ENCODE measurements at regions not wholly inside any gene's neighbourhood (a gene's known extent, or its start where the extent isn't known, plus 50 kb on each side); places are given as distances from the start of the nearest gene placed in this dataset.

DNA sequence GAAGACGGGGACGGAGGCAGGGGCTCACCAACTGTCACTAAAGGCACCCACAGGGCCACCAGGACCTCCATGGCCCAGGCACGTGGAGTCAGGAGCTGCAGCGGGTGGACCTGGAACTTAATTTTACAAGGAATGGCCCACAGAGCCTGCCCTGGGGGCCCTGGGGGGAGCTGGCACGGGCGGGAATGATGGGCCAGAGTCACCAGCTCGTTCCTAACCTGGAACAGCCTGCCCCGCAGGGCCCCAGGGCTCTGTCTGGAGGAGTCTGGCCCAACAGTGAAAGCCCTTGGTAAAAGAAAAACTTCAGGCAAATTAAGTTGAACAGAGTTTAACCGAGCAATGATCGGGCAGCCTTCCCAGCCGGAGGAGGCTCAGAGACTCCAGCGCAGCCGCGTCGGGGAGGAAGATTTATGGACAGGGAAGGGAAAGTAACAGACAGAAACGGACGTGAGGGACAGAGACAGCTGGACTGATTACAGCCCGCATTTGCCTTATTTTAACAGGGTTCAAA is 118.4 kb upstream of the TMEM18 start:
- TF ChIP-seq, protein P1, sequence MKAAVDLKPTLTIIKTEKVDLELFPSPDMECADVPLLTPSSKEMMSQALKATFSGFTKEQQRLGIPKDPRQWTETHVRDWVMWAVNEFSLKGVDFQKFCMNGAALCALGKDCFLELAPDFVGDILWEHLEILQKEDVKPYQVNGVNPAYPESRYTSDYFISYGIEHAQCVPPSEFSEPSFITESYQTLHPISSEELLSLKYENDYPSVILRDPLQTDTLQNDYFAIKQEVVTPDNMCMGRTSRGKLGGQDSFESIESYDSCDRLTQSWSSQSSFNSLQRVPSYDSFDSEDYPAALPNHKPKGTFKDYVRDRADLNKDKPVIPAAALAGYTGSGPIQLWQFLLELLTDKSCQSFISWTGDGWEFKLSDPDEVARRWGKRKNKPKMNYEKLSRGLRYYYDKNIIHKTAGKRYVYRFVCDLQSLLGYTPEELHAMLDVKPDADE (CRISPR knock-in tag; IDR thresholded peaks at IDR 0.05): no peak
- TF ChIP-seq SIN3B (IDR thresholded peaks at IDR 0.05; ENCODE audit: low read length) (no peak), CC2D1A (CRISPR knock-in tag; IDR thresholded peaks at IDR 0.05) (no peak), ZNF484 (CRISPR knock-in tag; IDR thresholded peaks at IDR 0.05; ENCODE audit: borderline replicate concordance, low read depth) (no peak)
- POLR2A ChIA-PET: no interaction called here
- H3K27me3 ChIP-seq (ENCODE audit: control insufficient read depth in 1 of 2, insufficient read depth in 2 of 2, low read length in 2 of 2): peaks cover 3 to 51% of the 10 kb centered on the region in 2 experiments; a peak in 3 of 5 replicates
- H3K36me3 ChIP-seq (replicated peaks in 1 of 2; ENCODE audit: control insufficient read depth in 1 of 2, insufficient read depth in 2 of 2, low read length in 2 of 2): no peaks in the 10 kb centered on the region
- H3K79me2 ChIP-seq (ENCODE audit: insufficient read depth, low read length): no peaks in the 10 kb centered on the region
- H2AFZ ChIP-seq (ENCODE audit: low read length): no peak overlapping the region
- ATAC-seq: no peak; the same call in 1 of the 3 replicates
- no peaks in the 10 kb centered on the region for H3K4me1 ChIP-seq (ENCODE audit: insufficient read depth, low read length)
- in situ Hi-C loops (cut with HindIII; ENCODE audit: extremely low pct_ligation_motif_present, low pct_unique_long_range_greater_than_20kb): no loop called here
- H3K4me2 ChIP-seq (ENCODE audit: low read depth, low read length): no peak overlapping the region
- CTCF ChIA-PET (ENCODE audit: low intra/inter-chr PET ratio, low total read pairs): no interaction called here
- H3K9ac ChIP-seq (ENCODE audit: insufficient read depth, low read depth, low read length): no peak overlapping the region
- intact Hi-C loops (cut with micrococcal nuclease; ENCODE audit: unreplicated experiment): no loop called here
- H4K20me1 ChIP-seq (ENCODE audit: insufficient read depth, low read length): no peaks in the 10 kb centered on the region; the same call in 1 of the 2 replicates
- H3K9me3 ChIP-seq (ENCODE audit: low read length): no peaks in the 10 kb centered on the region
- no peak for FAIRE-seq
- H3K27ac ChIP-seq (ENCODE audit: extremely low read length, insufficient read depth, low read length): no peak overlapping the region
- no peak overlapping the region for H3K4me3 ChIP-seq (replicated peaks in 1 of 3; ENCODE audit: insufficient read depth in 1 of 3, low read depth in 2 of 3, low read length in 3 of 3)
- BruUV-seq (replicated peaks): no TSS peak
- WGBS (ENCODE audit: low lambda C conversion rate): 34% methylated on average over 16 of the region's 18 CpGs
- no peak for DNase-seq (ENCODE audit: low spot score)

DNA sequence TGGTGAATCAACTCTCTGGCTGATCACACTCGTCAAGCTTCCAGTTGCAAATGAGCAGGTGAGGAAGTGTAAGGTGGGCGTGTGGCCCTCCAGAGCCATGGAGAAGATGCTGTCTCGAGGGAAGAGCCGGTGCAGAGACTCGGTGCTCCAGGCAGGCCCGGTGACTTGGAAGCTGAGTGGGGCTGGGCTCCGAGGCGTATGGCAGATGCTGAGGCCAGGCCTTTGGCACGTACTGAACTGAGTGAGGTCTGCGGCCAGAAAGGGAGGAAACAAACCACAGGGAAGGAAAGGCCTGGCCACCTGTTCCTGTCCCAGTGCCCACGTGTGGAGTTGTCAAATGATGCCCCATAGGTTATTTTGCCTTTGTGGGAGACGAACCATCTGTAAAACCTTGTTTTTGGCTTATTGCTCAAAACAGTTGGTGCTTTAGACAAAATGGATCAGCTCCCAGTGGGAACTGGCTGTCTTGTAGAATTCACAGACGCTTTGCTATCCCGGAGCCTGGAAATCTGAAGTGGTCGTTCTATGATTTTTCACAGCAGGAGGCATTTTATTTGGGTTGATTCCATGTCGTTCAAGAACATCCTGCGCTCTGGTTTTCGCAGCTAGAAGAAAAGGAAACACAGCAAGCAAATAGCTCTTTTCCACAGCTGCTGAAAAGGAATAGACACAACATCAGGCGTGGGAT is 117.5 kb upstream of the TMEM18 start:
- in situ Hi-C loops (cut with HindIII; ENCODE audit: extremely low pct_ligation_motif_present, low pct_unique_long_range_greater_than_20kb): no loop called here
- ChIA-PET POLR2A (no interaction called here), CTCF (ENCODE audit: low intra/inter-chr PET ratio, low total read pairs) (no interaction called here)
- FAIRE-seq: no peak
- H3K4me3 ChIP-seq (replicated peaks in 1 of 3; ENCODE audit: insufficient read depth in 1 of 3, low read depth in 2 of 3, low read length in 3 of 3): no peak overlapping the region
- no peak overlapping the region for H3K9ac ChIP-seq (ENCODE audit: insufficient read depth, low read depth, low read length)
- no peak overlapping the region for H3K27ac ChIP-seq (ENCODE audit: extremely low read length, insufficient read depth, low read length)
- H2AFZ ChIP-seq (ENCODE audit: low read length): no peak overlapping the region
- H3K4me1 ChIP-seq (ENCODE audit: insufficient read depth, low read length): no peaks in the 10 kb centered on the region
- no peaks in the 10 kb centered on the region; the same call in 1 of the 2 replicates for H4K20me1 ChIP-seq (ENCODE audit: insufficient read depth, low read length)
- BruUV-seq (replicated peaks): no TSS peak
- no peak for DNase-seq (ENCODE audit: low spot score)
- 27% methylated on average over 19 of the region's 19 CpGs for WGBS (ENCODE audit: low lambda C conversion rate)
- intact Hi-C loops (cut with micrococcal nuclease; ENCODE audit: unreplicated experiment): no loop called here
- peaks cover 3 to 51% of the 10 kb centered on the region in 2 experiments; a peak in 3 of 5 replicates for H3K27me3 ChIP-seq (ENCODE audit: control insufficient read depth in 1 of 2, insufficient read depth in 2 of 2, low read length in 2 of 2)
- no peaks in the 10 kb centered on the region for H3K79me2 ChIP-seq (ENCODE audit: insufficient read depth, low read length)
- H3K36me3 ChIP-seq (replicated peaks in 1 of 2; ENCODE audit: control insufficient read depth in 1 of 2, insufficient read depth in 2 of 2, low read length in 2 of 2): no peaks in the 10 kb centered on the region
- TF ChIP-seq, protein P2, sequence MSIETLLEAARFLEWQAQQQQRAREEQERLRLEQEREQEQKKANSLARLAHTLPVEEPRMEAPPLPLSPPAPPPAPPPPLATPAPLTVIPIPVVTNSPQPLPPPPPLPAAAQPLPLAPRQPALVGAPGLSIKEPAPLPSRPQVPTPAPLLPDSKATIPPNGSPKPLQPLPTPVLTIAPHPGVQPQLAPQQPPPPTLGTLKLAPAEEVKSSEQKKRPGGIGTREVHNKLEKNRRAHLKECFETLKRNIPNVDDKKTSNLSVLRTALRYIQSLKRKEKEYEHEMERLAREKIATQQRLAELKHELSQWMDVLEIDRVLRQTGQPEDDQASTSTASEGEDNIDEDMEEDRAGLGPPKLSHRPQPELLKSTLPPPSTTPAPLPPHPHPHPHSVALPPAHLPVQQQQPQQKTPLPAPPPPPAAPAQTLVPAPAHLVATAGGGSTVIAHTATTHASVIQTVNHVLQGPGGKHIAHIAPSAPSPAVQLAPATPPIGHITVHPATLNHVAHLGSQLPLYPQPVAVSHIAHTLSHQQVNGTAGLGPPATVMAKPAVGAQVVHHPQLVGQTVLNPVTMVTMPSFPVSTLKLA (IDR thresholded peaks at IDR 0.05): peak; percentile 68
- TF ChIP-seq FOXC1 (CRISPR knock-in tag; IDR thresholded peaks at IDR 0.05; ENCODE audit: borderline replicate concordance) (no peak), KDM5A (IDR thresholded peaks at IDR 0.05; ENCODE audit: borderline replicate concordance, low read length) (no peak), ZNF678 (CRISPR knock-in tag; IDR thresholded peaks at IDR 0.05) (no peak)
- H3K4me2 ChIP-seq (ENCODE audit: low read depth, low read length): no peak overlapping the region
- no peaks in the 10 kb centered on the region; the same call in 1 of the 2 replicates for H3K9me3 ChIP-seq (ENCODE audit: low read length)
- no peak for ATAC-seq
